GM06990 (cell line): ENCODE measurements at regions not wholly inside any gene's neighbourhood (a gene's known extent, or its start where the extent isn't known, plus 50 kb on each side); places are given as distances from the start of the nearest gene placed in this dataset.
"Not testable (repeated sequence)": the region's sequence is repeated elsewhere in the genome, so short reads cannot be mapped to it uniquely, and the experiment has no call there.

Experiments used
- DNase-seq: peaks from one replicate; pipeline ENCODE4 v3.0.0-alpha.2; 2011; ENCODE audit not compliant: insufficient read length; ENCODE audit errors: extremely low read depth
- H3K27me3 ChIP-seq: replicated peaks from 2 replicates; pipeline ENCODE4 v1.6.0; 2011; ENCODE audit warnings: low read length; ENCODE audit not compliant: control insufficient read depth, insufficient read depth
- H3K36me3 ChIP-seq: 2 replicates; pipeline ENCODE4 v1.5.1; 2011; ENCODE audit warnings: low read length; ENCODE audit not compliant: control insufficient read depth, insufficient read depth
- H3K4me3 ChIP-seq: replicated peaks from 2 replicates; pipeline ENCODE4 v1.5.1; 2011; ENCODE audit warnings: low read depth, mild to moderate bottlenecking, control low read depth, low read length
- TF ChIP-seq, protein P1 (sequence below): IDR thresholded peaks from 2 replicates; pipeline ENCODE4 v1.5.1; 2011; ENCODE audit warnings: low read length, control low read depth, mild to moderate bottlenecking, inconsistent platforms; ENCODE audit not compliant: insufficient read depth, poor library complexity, severe bottlenecking

DNA sequence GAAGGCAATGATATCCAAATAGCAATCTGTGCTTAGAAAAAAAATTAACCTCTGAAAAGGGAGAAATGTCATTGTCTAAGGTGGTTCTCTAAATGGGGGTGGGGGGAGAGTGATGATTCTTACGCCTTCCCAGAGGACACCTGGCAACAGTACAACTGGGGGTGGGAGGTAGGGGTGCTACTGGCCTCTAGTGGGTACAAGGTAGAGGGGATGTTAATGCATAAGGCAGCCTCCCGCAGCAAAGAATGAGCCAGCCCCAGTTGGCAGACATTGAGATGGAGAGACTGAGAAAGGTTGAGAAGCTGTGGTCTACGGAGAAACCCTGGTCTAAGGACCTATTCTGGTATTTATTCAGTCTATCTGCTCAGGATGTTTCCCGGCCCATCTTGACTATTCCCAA is 472.2 kb upstream of the RUNX1 start:
- DNase-seq, result no peak
- TF ChIP-seq, protein P1, sequence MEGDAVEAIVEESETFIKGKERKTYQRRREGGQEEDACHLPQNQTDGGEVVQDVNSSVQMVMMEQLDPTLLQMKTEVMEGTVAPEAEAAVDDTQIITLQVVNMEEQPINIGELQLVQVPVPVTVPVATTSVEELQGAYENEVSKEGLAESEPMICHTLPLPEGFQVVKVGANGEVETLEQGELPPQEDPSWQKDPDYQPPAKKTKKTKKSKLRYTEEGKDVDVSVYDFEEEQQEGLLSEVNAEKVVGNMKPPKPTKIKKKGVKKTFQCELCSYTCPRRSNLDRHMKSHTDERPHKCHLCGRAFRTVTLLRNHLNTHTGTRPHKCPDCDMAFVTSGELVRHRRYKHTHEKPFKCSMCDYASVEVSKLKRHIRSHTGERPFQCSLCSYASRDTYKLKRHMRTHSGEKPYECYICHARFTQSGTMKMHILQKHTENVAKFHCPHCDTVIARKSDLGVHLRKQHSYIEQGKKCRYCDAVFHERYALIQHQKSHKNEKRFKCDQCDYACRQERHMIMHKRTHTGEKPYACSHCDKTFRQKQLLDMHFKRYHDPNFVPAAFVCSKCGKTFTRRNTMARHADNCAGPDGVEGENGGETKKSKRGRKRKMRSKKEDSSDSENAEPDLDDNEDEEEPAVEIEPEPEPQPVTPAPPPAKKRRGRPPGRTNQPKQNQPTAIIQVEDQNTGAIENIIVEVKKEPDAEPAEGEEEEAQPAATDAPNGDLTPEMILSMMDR, result no peak
- no peak overlapping the region for H3K4me3 ChIP-seq
- no peaks in the 10 kb centered on the region for H3K36me3 ChIP-seq
- H3K27me3 ChIP-seq, result no peaks in the 10 kb centered on the region

DNA sequence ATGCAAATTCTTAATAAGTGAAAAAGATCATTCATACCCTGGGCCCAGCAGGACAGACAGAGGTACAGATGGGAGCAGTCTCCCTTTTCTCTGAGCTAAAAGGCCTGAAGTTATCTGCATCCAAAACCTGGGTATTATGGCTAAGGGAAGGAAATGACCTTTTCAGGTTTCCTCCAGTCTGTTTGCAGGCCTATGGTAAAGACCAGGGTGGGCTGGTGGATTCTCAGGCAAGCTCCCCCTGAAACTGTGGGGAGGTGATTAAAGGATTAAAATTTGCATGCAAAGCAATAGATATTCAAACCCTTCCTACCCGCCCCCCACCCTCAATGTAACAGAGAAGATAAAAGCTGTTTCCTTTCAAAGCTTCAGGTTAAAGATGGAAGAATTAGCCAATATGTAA is 471.8 kb upstream of the RUNX1 start:
- TF ChIP-seq, protein P1, result no peak
- Histone ChIP-seq H3K27me3 (no peaks in the 10 kb centered on the region), H3K4me3 (no peak overlapping the region), H3K36me3 (no peaks in the 10 kb centered on the region)
- DNase-seq, result no peak

DNA sequence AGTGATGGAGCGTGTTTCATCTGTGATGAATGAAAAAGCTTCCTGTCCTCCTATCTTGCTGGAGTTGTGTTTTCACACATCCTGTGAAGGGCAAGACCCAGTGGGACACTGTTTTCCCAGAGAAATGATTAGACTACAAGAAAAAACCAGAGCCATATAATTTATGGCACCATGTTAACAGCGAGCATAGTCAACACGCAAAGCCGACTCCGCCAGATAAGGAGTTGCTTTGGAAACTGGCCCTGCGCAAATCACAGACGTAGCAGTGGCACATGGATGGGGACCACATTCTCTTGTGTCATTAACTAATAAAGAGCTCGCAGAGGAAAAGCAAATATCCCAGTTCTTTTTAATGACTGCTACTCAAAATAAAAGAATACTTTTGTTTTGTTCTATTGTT is 471.2 kb upstream of the RUNX1 start:
- no peak for DNase-seq
- H3K4me3 ChIP-seq, result no peak overlapping the region
- no peaks in the 10 kb centered on the region for H3K36me3 ChIP-seq
- H3K27me3 ChIP-seq, result no peaks in the 10 kb centered on the region
- TF ChIP-seq, protein P1, result no peak

DNA sequence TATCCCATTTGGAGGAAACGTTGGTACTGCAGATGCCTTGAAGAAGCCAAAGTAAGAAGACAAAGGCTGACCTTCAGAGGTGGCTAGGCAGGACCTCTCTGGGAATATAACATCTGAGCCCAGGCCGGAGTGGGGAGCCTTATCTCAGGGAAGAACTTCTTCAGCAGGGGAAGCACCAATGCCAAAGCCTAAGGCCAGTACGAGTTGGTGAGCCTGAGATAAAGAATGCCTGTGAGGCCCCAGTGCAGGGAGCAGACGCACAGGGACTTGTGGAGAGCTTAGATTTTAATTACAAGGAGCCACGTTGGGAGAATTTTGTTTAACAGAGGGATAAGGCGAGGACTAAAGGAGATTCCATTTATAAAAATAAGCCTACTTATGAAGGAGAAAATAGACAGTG is 468.8 kb upstream of the RUNX1 start:
- Histone ChIP-seq H3K36me3 (no peaks in the 10 kb centered on the region), H3K4me3 (no peak overlapping the region), H3K27me3 (no peaks in the 10 kb centered on the region)
- TF ChIP-seq, protein P1, result no peak
- DNase-seq, result no peak

DNA sequence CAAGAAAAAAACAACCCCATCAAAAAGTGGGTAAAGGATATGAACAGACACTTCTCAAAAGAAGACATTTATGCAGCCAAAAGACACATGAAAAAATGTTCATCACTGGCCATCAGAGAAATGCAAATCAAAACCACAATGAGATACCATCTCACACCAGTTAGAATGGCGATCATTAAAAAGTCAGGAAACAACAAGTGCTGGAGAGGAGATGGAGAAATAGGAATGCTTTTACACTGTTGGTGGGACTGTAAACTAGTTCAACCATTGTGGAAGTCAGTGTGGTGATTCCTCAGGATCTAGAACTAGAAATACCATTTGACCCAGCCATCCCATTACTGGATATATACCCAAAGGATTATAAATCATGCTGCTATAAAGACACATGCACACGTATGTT is 467.2 kb upstream of the RUNX1 start:
- H3K27me3 ChIP-seq, H3K4me3 ChIP-seq, H3K36me3 ChIP-seq, DNase-seq: not testable (repeated sequence)

DNA sequence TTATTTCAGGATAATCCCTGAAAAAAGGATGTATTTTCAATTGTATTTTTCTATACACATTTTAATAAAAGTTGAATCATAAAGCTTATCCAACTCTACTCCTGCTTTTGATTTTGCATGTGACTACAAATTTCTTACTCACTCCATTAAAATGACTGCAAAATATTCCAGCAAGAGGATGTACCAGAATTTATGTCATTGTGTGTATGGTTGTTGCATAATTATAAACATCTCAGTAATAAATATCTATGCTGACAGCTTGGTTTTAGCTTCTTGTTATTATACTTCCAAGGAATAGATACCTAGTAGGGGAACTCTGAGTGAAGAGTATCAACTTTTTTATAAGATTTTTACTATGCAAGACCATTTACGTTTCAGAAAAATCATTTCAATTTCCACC is 463.2 kb upstream of the RUNX1 start:
- TF ChIP-seq, protein P1, result no peak
- DNase-seq, result no peak
- Histone ChIP-seq H3K27me3 (no peaks in the 10 kb centered on the region), H3K4me3 (no peak overlapping the region), H3K36me3 (no peaks in the 10 kb centered on the region)
